GM23248 (cell line): ENCODE measurements at regions not wholly inside any gene's neighbourhood (a gene's known extent, or its start where the extent isn't known, plus 50 kb on each side); places are given as distances from the start of the nearest gene placed in this dataset.

Experiments used
- DNase-seq: peaks from one replicate; pipeline ENCODE4 v3.0.0-alpha.2; 2015
- H2AFZ ChIP-seq: fragments of 200-600 bp; sonication (generic); 2 replicates; pipeline ENCODE4 v1.6.1; 2016; ENCODE audit warnings: antibody characterized with exemption
- H3F3A ChIP-seq: fragments of 200-600 bp; sonication (generic); 2 replicates; pipeline ENCODE4 v1.6.1; 2016; ENCODE audit warnings: mild to moderate bottlenecking, antibody characterized with exemption, mixed run types; ENCODE audit not compliant: insufficient read depth
- H3K27ac ChIP-seq: fragments of 200-600 bp; sonication (generic); 2 replicates; pipeline ENCODE4 v1.5.1; 2016; ENCODE audit warnings: mild to moderate bottlenecking
- H3K27me3 ChIP-seq: fragments of 200-600 bp; sonication (generic); replicated peaks from 2 replicates; pipeline ENCODE4 v1.6.1; 2016; ENCODE audit warnings: mild to moderate bottlenecking; ENCODE audit not compliant: insufficient read depth
- H3K36me3 ChIP-seq: fragments of 200-600 bp; sonication (generic); 2 replicates; pipeline ENCODE4 v1.6.1; 2016; ENCODE audit warnings: low read depth, mild to moderate bottlenecking
- H3K4me1 ChIP-seq: fragments of 200-600 bp; sonication (generic); 2 replicates; pipeline ENCODE4 v1.6.1; 2016; ENCODE audit warnings: mild to moderate bottlenecking; ENCODE audit not compliant: insufficient read depth
- H3K4me2 ChIP-seq: fragments of 200-600 bp; sonication (generic); one replicate; pipeline ENCODE4 v1.6.1; 2016; ENCODE audit warnings: mild to moderate bottlenecking; ENCODE audit not compliant: unreplicated experiment
- H3K4me3 ChIP-seq: fragments of 200-600 bp; sonication (generic); 2 replicates; pipeline ENCODE4 v1.5.1; 2016; ENCODE audit warnings: mild to moderate bottlenecking
- H3K79me2 ChIP-seq: fragments of 200-600 bp; sonication (generic); 2 replicates; pipeline ENCODE4 v1.6.1; 2016; ENCODE audit warnings: mild to moderate bottlenecking; ENCODE audit not compliant: insufficient read depth
- H3K9ac ChIP-seq: fragments of 200-600 bp; sonication (generic); 2 replicates; pipeline ENCODE4 v1.6.1; 2016; ENCODE audit warnings: mild to moderate bottlenecking
- H3K9me2 ChIP-seq: fragments of 200-600 bp; sonication (generic); 2 replicates; pipeline ENCODE4 v1.6.1; 2016; ENCODE audit warnings: mixed run types, mild to moderate bottlenecking, moderate library complexity; ENCODE audit not compliant: insufficient read depth
- H3K9me3 ChIP-seq: fragments of 200-600 bp; sonication (generic); one replicate; pipeline ENCODE4 v1.6.1; 2017; ENCODE audit warnings: low read depth
- H4K20me1 ChIP-seq: fragments of 200-600 bp; sonication (generic); 2 replicates; pipeline ENCODE4 v1.6.0; 2016; ENCODE audit not compliant: insufficient read depth
- EZH2 ChIP-seq: fragments of 200-600 bp; sonication (generic); IDR thresholded peaks from 2 replicates; pipeline ENCODE4 v1.6.1; 2018; ENCODE audit warnings: antibody characterized with exemption, mild to moderate bottlenecking; ENCODE audit not compliant: insufficient read depth, poor library complexity, severe bottlenecking
- EZH2phosphoT487 ChIP-seq: fragments of 200-600 bp; sonication (generic); IDR thresholded peaks from 2 replicates; pipeline ENCODE4 v1.6.1; 2018; ENCODE audit warnings: antibody characterized with exemption, moderate library complexity, mild to moderate bottlenecking, low read depth; ENCODE audit not compliant: insufficient read depth
- WGBS, 2 experiments: methylation state at CpG; one replicate each; pipeline ENCODE4 v1.1.6; 2015 to 2017; ENCODE audit warnings: low lambda C conversion rate in 2 of 2, low coverage in 1 of 2; ENCODE audit errors: missing lambda C conversion rate in 2 of 2; 5-methylcytosine and 5-hydroxymethylcytosine counted together
- in situ Hi-C: fragments of 300-500 bp; cut with MboI; formaldehyde crosslinking; loops from 2 replicates; pipeline ENCODE4 v1.15.0; 2020

DNA sequence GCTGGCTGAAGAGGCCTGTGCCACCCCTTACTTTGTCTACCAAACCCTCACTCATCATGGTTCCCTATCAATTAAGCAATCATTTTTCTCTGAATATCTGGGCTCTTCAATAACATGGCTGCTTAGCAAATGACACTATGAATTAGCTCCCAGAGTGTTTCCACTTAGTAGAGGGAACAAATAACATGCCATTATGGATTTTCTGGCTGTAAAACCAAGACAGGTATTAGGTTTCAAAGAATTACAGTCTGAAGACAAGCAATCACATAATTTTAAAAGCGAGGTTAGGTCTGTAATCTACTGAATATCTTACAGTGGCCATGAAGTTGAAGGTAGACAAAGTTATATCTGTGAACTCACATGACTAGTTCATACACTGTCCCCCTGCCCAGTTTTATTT, 220.8 kb upstream of the PHYHIPL start:
- in situ Hi-C loops = loop anchor here (25.0 kb wide), 1 partner anchor 657 kb away; no protein-coding TSS in a partner anchor
- no peak for TF ChIP-seq EZH2phosphoT487
- no peak for TF ChIP-seq EZH2
- peaks cover 10% of the 10 kb centered on the region; the same call in 1 of the 2 replicates for H3F3A ChIP-seq

GRCh38 chr10:58956926-58957325, 219.5 kb upstream of the PHYHIPL start:
- Histone ChIP-seq H3K9me2 (no peaks in the 10 kb centered on the region), H3K27me3 (no peaks in the 10 kb centered on the region), H3K36me3 (no peaks in the 10 kb centered on the region), H3F3A (peaks cover 10% of the 10 kb centered on the region; the same call in 1 of the 2 replicates), H2AFZ (0 out of 2 replicates have a peak overlapping the region, but pooled peaks have one; percentile 7), H3K27ac (no peak overlapping the region), H3K4me3 (no peak overlapping the region), H3K4me2 (peak overlapping the region; percentile 26), H3K4me1 (peaks cover 21% of the 10 kb centered on the region), H3K9ac (no peak overlapping the region), H4K20me1 (no peaks in the 10 kb centered on the region), H3K79me2 (no peaks in the 10 kb centered on the region), H3K9me3 (no peaks in the 10 kb centered on the region)
- 70 to 71% methylated on average over 2 of the region's 2 CpGs for WGBS, 2 experiments
- in situ Hi-C loops = loop anchor here (25.0 kb wide), 1 partner anchor 655 kb away; no protein-coding TSS in a partner anchor
- TF ChIP-seq EZH2 (no peak), EZH2phosphoT487 (no peak)
- DNase-seq = peak; percentile 49

More for the DNA sequence above, 220.8 kb upstream of the PHYHIPL start:
- Histone ChIP-seq H3K9me2 (no peaks in the 10 kb centered on the region), H3K4me1 (peaks cover 34% of the 10 kb centered on the region), H3K27ac (no peak overlapping the region), H2AFZ (no peak overlapping the region), H3K9me3 (no peaks in the 10 kb centered on the region), H3K9ac (no peak overlapping the region), H3K36me3 (no peaks in the 10 kb centered on the region), H3K27me3 (no peaks in the 10 kb centered on the region), H3K79me2 (no peaks in the 10 kb centered on the region), H4K20me1 (no peaks in the 10 kb centered on the region), H3K4me2 (no peak overlapping the region), H3K4me3 (no peak overlapping the region)
- 98 to 100% methylated on average over 1 of the region's 1 CpG for WGBS, 2 experiments
- no peak for DNase-seq

DNA sequence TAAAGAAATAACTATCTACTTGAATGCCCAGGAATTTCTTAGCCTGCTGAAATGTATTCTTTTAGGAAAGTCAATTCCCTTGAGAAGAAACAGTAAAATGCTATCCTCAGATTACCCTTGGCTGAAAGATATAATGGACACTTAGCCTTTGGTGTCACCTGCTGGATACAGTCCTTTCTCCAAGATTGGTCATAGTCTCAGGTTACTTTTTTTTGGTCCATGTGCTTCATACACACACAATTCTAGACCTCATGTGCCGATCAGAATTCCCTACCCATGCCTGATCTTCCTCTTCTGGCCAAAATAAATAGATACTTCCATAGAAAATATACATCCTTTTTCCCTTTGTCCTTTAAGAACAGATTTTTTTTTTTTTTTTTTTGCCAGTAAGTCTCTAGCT, 218.9 kb upstream of the PHYHIPL start:
- Histone ChIP-seq H3K27ac (no peak overlapping the region), H3K4me1 (peaks cover 15% of the 10 kb centered on the region), H3K4me3 (no peak overlapping the region), H4K20me1 (no peaks in the 10 kb centered on the region), H3K9ac (no peak overlapping the region), H3K4me2 (no peak overlapping the region), H3F3A (peaks cover 10% of the 10 kb centered on the region; the same call in 1 of the 2 replicates), H2AFZ (0 out of 2 replicates have a peak overlapping the region, but pooled peaks have one; percentile 7), H3K9me3 (no peaks in the 10 kb centered on the region), H3K9me2 (no peaks in the 10 kb centered on the region), H3K36me3 (no peaks in the 10 kb centered on the region), H3K79me2 (no peaks in the 10 kb centered on the region), H3K27me3 (no peaks in the 10 kb centered on the region)
- TF ChIP-seq EZH2 (no peak), EZH2phosphoT487 (no peak)
- 95 to 100% methylated on average over 1 of the region's 1 CpG for WGBS, 2 experiments
- in situ Hi-C loops = loop anchor here (25.0 kb wide), 1 partner anchor 655 kb away; no protein-coding TSS in a partner anchor
- no peak for DNase-seq

DNA sequence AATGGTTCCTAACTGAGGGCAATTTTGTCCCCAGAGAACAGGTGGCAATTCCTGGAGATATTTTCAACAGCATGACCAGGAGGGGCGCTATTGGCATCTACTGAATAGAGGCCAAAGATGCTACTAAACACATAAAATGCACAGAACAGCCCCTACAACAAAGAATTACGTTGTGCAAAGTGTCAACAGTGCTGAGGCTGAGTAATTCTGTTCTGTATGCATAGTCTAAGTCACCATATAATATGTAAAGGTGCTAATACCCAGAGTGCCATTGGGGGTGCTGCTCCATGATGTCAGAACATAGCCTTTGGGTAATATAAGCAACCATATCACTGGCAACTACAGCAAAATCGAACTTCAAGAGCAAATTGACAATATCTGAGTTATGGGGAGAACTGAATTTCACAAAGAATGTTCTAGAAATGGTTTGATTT, 213.3 kb upstream of the PHYHIPL start:
- H3K4me2 ChIP-seq = no peak overlapping the region
- 52 to 53% methylated on average over 3 of the region's 3 CpGs for WGBS, 2 experiments
- H3K27me3 ChIP-seq = peaks cover 2% of the 10 kb centered on the region; the same call in 1 of the 2 replicates
- no peak overlapping the region for H3K9ac ChIP-seq
- no peak overlapping the region for H3K27ac ChIP-seq
- H3F3A ChIP-seq = no peaks in the 10 kb centered on the region
- H2AFZ ChIP-seq = no peak overlapping the region
- H3K4me3 ChIP-seq = no peak overlapping the region
- in situ Hi-C loops = loop anchor here (25.0 kb wide), 1 partner anchor 649 kb away; no protein-coding TSS in a partner anchor
- no peaks in the 10 kb centered on the region for H3K9me3 ChIP-seq
- no peaks in the 10 kb centered on the region for H3K9me2 ChIP-seq
- DNase-seq = no peak
- no peaks in the 10 kb centered on the region for H3K4me1 ChIP-seq
- TF ChIP-seq EZH2 (no peak), EZH2phosphoT487 (no peak)
- H4K20me1 ChIP-seq = no peaks in the 10 kb centered on the region
- H3K79me2 ChIP-seq = no peaks in the 10 kb centered on the region
- H3K36me3 ChIP-seq = no peaks in the 10 kb centered on the region

DNA sequence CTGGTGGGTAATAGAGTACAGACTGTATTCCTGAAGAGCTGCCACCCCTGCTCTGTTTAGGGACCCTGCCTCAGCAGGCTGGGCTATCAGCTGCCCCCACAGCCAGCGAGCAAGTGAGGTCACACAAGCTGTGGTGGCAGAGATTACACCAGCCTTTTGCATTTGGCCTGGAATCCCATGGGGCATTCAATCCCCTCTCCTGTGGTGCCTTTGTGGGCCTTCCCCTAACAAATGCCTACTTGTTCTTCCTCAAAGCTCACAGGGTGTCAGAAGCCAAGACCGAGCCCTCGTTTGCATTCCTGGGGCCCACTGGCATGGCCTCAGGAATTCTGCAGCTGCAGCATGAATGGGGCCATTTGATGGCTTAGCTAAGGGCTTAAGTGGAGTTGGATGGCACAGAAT, 212.7 kb upstream of the PHYHIPL start:
- in situ Hi-C loops = loop anchor here (25.0 kb wide), 1 partner anchor 649 kb away; no protein-coding TSS in a partner anchor
- H3K9me2 ChIP-seq = no peaks in the 10 kb centered on the region
- no peaks in the 10 kb centered on the region for H3K9me3 ChIP-seq
- H3F3A ChIP-seq = no peaks in the 10 kb centered on the region
- no peak overlapping the region for H3K9ac ChIP-seq
- no peak for DNase-seq
- TF ChIP-seq EZH2phosphoT487 = no peak
- no peak for TF ChIP-seq EZH2
- H4K20me1 ChIP-seq = no peaks in the 10 kb centered on the region
- peaks cover 4% of the 10 kb centered on the region; the same call in 1 of the 2 replicates for H3K27me3 ChIP-seq
- H3K79me2 ChIP-seq = no peaks in the 10 kb centered on the region
- no peaks in the 10 kb centered on the region for H3K4me1 ChIP-seq
- H3K4me3 ChIP-seq = no peak overlapping the region
- no peak overlapping the region for H2AFZ ChIP-seq
- H3K27ac ChIP-seq = no peak overlapping the region
- H3K4me2 ChIP-seq = no peak overlapping the region
- 54 to 66% methylated on average over 3 of the region's 3 CpGs for WGBS, 2 experiments
- no peaks in the 10 kb centered on the region for H3K36me3 ChIP-seq
